Frontal cortex (tissue), 3 donors: ENCODE measurements at regions not wholly inside any gene's neighbourhood (a gene's known extent, or its start where the extent isn't known, plus 50 kb on each side); places are given as distances from the start of the nearest gene placed in this dataset.

Source experiments
- DNase-seq, 2 donors: peaks; one replicate each; pipeline ENCODE4 v3.0.0; 2012; ENCODE audit warnings: low spot score in 2 of 2
- FAIRE-seq: peaks from 2 replicates; lab custom pipeline; 2012; peaks lifted over from hg19 to GRCh38; lab: Jason Lieb, UNC
- donor health status: control.
- donor health status: control.
- donor health status: control.

- no peak for DNase-seq
Measured at GRCh38 chr20:19070681-19071445, 141.6 kb upstream of the SLC24A3 start.

GRCh38 chr20:19071446-19071725 is 141.1 kb upstream of the SLC24A3 start:
- FAIRE-seq (no peak), DNase-seq (no peak)

More at GRCh38 chr20:19070681-19071445, 141.6 kb upstream of the SLC24A3 start:
- FAIRE-seq: no peak

DNA sequence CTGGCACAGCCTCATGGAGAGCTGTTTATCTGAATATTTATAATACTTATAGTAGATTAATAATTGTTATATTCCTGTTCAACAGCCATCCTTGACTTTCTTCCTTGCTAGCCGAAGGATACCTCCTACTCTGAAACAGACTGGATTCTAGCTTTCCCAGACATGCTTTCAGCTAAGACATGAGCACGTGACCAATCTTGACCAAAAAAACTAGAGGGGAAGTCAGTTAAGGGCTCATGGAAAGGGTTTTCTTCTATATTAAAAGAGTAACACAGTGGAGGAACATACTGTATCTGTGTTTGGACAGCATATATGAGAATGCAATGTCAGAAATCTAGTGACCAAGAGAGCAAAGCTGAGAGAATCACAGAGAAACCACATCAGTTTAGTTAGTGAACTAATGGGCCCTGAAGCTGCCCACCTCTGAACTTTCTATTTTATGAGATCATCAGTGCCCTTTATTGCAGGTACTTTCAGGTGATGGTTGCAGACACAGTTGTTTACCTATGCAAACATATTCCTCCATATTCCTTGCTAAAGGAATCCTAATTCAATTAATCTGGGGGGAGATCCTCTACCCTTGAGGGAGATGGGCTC is 140.4 kb upstream of the SLC24A3 start:
- no peak for FAIRE-seq

DNA sequence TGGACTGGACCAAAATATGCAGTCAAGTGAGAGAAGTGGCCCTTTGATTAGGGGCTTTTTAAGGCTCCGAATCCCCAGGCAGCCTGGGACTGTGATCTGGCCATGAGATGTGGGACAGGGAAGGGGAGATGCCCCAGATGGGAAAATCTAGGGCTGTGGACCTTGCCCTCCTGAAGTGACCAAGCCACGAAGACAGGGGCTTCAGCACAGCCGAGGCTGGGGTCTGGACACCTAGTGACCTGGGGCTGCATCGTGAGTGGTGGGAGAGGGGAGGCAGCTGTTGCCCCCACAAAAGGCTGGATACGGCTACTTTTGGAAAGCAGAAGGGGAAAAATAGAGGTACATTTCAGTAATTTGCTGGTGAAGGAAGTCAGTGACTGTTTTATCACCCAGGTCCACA is 139.5 kb upstream of the SLC24A3 start:
- FAIRE-seq: no peak
- no peak for DNase-seq

More for the DNA sequence above, 140.4 kb upstream of the SLC24A3 start:
- no peak for DNase-seq

- FAIRE-seq (no peak), DNase-seq (no peak)
Measured at GRCh38 chr20:19073584-19074218, 138.7 kb upstream of the SLC24A3 start.

DNA sequence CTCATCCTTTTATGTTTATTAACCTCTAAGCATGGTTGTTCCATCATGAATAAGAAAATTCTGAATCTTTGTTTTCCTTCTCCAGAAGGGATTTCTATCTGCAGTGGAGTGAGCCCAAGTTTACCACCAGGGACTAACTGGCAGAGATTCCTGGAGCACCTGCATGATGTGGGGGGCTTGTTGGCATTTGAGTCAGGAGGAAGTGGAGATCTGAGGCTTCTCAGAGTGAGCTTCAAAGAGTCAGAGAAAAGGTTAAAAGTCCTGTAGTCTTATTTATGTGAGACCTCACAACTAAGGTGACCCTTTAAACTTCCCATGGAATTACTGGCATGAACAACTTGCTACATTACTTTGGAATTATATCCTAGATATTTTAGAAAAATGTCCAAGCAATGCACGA is 138.1 kb upstream of the SLC24A3 start:
- DNase-seq: no peak
- no peak for FAIRE-seq

DNA sequence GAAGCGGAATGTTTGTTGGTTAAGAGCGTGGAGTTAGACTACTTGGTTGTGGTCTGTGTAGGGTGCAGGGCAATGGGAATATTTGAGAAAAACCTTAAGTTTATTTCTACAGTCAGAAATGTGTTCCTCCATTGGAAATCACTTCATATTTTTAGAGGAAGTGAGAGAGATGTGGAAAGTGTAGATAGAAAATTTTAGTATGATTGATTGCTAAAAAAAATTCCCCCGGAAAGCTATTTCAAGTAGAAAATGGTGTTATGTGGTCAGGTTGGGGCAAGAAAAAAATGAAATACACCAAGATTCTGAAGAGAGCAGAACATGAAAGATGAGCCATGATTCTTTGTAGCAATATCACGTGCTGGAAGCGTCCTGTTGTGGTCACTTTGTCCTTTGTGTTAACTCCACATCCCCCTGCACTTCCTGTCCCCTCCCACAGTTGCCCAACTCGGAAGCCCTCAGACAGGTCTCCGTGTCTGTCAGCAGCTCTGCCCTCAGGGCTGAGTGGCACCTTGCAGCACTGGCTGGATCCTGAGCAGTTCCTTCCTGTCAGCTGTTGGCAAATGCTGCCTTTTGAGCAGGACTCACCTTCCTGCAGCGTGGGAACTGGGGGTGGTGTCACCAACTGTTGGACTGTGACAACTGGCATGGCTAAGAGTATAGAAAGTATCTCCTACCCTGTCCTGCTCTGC is 137.5 kb upstream of the SLC24A3 start:
- DNase-seq (no peak), FAIRE-seq (no peak)

DNA sequence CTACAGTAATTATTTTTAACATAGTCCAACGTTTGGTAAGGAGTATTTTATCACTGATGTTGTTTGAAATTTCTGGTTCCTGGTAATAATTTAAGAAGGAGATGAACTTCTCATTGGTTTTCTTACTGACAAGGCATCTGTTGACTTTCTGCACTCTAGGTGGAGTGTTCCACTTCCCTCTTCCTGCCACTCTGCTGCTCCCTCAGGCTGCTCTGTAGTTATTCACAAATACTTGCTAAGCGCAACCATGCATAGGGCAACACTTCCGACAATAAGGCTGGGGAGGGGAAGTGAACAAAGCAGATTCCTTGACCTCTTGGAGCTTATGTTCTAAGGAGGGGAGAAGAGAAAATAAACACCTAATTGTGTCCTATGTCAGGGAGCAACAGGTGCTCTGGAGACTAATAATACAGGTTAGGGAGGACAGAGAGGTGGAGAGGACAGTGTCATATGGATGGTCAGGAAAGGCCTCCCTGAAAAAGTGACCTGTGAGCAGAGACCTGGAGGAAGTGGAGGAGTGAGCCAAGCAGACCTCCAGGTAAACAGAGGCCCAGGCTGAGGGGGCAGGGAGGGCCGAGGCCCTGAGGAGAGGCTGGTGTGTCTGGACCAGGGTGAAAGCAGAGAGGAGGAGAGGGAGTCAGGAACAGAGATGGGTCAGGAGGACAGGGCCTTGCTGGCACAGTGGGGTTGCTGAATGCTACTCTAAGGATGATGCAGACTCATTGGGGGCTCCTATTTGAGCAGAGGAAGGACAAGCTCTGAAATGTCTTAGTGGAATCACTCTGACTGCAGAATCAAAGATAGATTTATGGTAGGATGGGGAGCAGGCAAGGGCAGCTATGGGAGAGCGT is 134.8 kb upstream of the SLC24A3 start:
- no peak for FAIRE-seq

GRCh38 chr20:19078448-19079373 is 133.7 kb upstream of the SLC24A3 start:
- FAIRE-seq: no peak
- no peak for DNase-seq

More for the DNA sequence above, 134.8 kb upstream of the SLC24A3 start:
- DNase-seq: no peak

- DNase-seq (no peak), FAIRE-seq (no peak)
Measured at GRCh38 chr20:19079536-19080299, 132.7 kb upstream of the SLC24A3 start.

GRCh38 chr20:19081937-19082336 is 130.5 kb upstream of the SLC24A3 start:
- FAIRE-seq: no peak
- no peak for DNase-seq

DNA sequence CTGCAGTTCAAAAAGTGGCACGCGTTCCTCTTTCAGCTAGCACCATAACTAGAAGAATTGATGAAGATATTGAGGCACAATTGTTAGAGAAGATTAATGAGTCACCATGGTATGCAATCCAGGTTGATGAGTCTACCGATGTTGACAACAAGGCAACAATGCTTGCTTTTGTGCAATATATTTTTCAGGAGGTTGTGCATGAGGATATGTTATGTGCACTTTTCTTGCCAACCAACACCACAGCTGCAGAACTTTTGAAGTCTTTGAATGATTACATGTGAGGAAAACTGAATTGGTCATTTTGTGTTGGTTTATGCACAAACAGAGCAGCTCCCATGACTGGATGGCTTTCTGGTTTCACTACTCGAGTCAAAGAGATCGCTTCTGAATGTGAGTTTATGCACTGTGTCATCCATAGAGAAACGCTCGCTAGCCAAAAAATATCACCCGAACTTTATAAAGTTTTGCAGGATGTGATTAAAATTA is 129.3 kb upstream of the SLC24A3 start:
- FAIRE-seq: no peak
- DNase-seq: no peak

DNA sequence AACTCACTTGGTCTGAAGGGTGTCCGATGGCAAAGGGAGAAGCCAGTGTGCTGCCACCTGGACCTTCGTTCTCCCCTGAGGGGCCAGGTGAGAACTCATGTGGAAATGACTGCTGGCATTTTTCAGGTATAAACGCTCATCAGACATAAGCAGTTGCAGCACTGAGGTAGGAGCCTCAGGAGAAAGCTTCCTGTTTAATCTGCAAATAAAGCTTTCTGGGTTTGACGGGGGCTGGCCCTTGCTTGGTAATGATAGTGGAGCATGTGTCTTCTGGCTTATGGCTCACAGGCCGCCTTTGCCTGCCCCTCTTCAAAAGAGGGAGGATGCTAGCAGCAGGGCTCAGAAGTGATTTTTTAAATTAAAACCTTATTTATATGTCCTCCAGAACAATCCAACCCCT is 122.1 kb upstream of the SLC24A3 start:
- DNase-seq (no peak), FAIRE-seq (no peak)

- FAIRE-seq (no peak), DNase-seq (no peak)
Measured at GRCh38 chr20:19094959-19095541, 117.4 kb upstream of the SLC24A3 start.

GRCh38 chr20:19095762-19096161 is 116.7 kb upstream of the SLC24A3 start:
- no peak for FAIRE-seq
- DNase-seq: no peak

GRCh38 chr20:19096843-19097242 is 115.6 kb upstream of the SLC24A3 start:
- DNase-seq (no peak), FAIRE-seq (no peak)

GRCh38 chr20:19098117-19098516 is 114.3 kb upstream of the SLC24A3 start:
- no peak for FAIRE-seq

More at GRCh38 chr20:19098117-19098516, 114.3 kb upstream of the SLC24A3 start:
- no peak for DNase-seq
